HG03571 (cell line): ENCODE measurements at regions not wholly inside any gene's neighbourhood (a gene's known extent, or its start where the extent isn't known, plus 50 kb on each side); places are given as distances from the start of the nearest gene placed in this dataset.
"Not testable (repeated sequence)": the region's sequence is repeated elsewhere in the genome, so short reads cannot be mapped to it uniquely, and the experiment has no call there.

Experiments
- ATAC-seq: cut with Tn5 transposase; IDR thresholded peaks from one replicate; pipeline ENCODE4 v1.9.1; 2021; ENCODE audit not compliant: unreplicated experiment

- ATAC-seq: no peak
These were observed 1108.3 kb upstream of the FLRT2 start for GRCh38 chr14:84421621-84422020.

GRCh38 chr14:84425968-84426367 is 1104.0 kb upstream of the FLRT2 start:
- ATAC-seq: no peak

- ATAC-seq: no peak
These were observed 1097.3 kb upstream of the FLRT2 start for GRCh38 chr14:84432676-84433075.

- ATAC-seq: no peak
These were observed 1096.0 kb upstream of the FLRT2 start for GRCh38 chr14:84433961-84434360.

GRCh38 chr14:84435820-84436324 is 1094.1 kb upstream of the FLRT2 start:
- ATAC-seq: no peak

- ATAC-seq: no peak
These were observed 1093.4 kb upstream of the FLRT2 start for GRCh38 chr14:84436528-84436927.

- ATAC-seq: no peak
These were observed 1087.4 kb upstream of the FLRT2 start for GRCh38 chr14:84442521-84442920.

GRCh38 chr14:84445486-84445885 is 1084.5 kb upstream of the FLRT2 start:
- no peak for ATAC-seq

- ATAC-seq: no peak
These were observed 1083.7 kb upstream of the FLRT2 start for GRCh38 chr14:84446250-84446649.

GRCh38 chr14:84453307-84453950 is 1076.5 kb upstream of the FLRT2 start:
- no peak for ATAC-seq

GRCh38 chr14:84454114-84454513 is 1075.8 kb upstream of the FLRT2 start:
- no peak for ATAC-seq

- no peak for ATAC-seq
These were observed 1073.0 kb upstream of the FLRT2 start for GRCh38 chr14:84456946-84457345.

- no peak for ATAC-seq
These were observed 1071.1 kb upstream of the FLRT2 start for GRCh38 chr14:84458881-84459280.

- no peak for ATAC-seq
These were observed 1064.1 kb upstream of the FLRT2 start for GRCh38 chr14:84465880-84466279.

- ATAC-seq: no peak
These were observed 1061.8 kb upstream of the FLRT2 start for GRCh38 chr14:84468153-84468552.

- ATAC-seq: no peak
These were observed 1051.9 kb upstream of the FLRT2 start for GRCh38 chr14:84477996-84478395.

- ATAC-seq: no peak
These were observed 1047.5 kb upstream of the FLRT2 start for GRCh38 chr14:84482256-84483071.

GRCh38 chr14:84483072-84483420 is 1046.9 kb upstream of the FLRT2 start:
- ATAC-seq: no peak

- not testable (repeated sequence) for ATAC-seq
These were observed 1045.7 kb upstream of the FLRT2 start for GRCh38 chr14:84484243-84484642.

GRCh38 chr14:84485036-84485435 is 1044.9 kb upstream of the FLRT2 start:
- no peak for ATAC-seq

GRCh38 chr14:84490081-84490480 is 1039.9 kb upstream of the FLRT2 start:
- ATAC-seq: no peak

- ATAC-seq: no peak
These were observed 1037.3 kb upstream of the FLRT2 start for GRCh38 chr14:84492685-84493084.
